ENCODE measurements at regions not wholly inside any gene's neighbourhood (a gene's known extent, or its start where the extent isn't known, plus 50 kb on each side); places are given as distances from the start of the nearest gene placed in this dataset.

DNA sequence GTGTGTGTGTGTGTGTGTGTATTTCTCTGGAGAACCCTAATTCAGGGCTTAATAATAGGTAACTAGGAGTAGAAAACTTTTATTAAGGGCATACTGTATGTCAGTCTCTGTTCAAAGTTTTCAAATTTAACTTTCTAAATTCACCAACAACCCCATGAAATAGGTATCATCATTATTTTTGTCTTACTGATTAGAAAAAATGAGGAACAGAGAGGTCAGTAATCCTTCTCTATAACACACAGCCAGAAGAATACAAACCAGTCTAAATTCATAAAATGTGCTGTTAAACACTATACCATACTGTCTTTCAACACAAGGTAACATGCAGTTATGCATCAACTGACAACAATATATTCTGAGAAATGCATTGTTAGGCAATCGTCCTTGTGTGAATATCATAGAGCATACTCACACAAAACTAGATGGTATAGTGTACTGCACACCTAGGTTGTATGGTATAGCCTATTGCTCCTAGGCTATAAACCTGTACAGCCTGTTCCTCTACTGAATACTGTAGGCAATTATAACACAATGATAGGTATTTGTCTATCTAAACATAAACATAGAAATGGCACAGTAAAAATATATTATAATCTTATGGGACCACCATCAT is 143.1 kb downstream of the PTH2R start:
- TF ChIP-seq, protein P1, sequence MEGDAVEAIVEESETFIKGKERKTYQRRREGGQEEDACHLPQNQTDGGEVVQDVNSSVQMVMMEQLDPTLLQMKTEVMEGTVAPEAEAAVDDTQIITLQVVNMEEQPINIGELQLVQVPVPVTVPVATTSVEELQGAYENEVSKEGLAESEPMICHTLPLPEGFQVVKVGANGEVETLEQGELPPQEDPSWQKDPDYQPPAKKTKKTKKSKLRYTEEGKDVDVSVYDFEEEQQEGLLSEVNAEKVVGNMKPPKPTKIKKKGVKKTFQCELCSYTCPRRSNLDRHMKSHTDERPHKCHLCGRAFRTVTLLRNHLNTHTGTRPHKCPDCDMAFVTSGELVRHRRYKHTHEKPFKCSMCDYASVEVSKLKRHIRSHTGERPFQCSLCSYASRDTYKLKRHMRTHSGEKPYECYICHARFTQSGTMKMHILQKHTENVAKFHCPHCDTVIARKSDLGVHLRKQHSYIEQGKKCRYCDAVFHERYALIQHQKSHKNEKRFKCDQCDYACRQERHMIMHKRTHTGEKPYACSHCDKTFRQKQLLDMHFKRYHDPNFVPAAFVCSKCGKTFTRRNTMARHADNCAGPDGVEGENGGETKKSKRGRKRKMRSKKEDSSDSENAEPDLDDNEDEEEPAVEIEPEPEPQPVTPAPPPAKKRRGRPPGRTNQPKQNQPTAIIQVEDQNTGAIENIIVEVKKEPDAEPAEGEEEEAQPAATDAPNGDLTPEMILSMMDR (IDR thresholded peaks at IDR 0.05), result no peak
- TF ChIP-seq POLR2A (IDR thresholded peaks at IDR 0.05), result no peak
